Mammary epithelial cell (primary cell): ENCODE measurements at regions not wholly inside any gene's neighbourhood (a gene's known extent, or its start where the extent isn't known, plus 50 kb on each side); places are given as distances from the start of the nearest gene placed in this dataset.

Source experiments
- CTCF ChIP-seq, 2 donors: IDR thresholded peaks in 1 of 2; conservative IDR thresholded peaks in 1 of 2; 2 replicates each; pipeline ENCODE4 v1.5.1; 2011 to 2012; ENCODE audit warnings: inconsistent platforms in 2 of 2, low read length in 2 of 2, mild to moderate bottlenecking in 2 of 2, control low read depth in 1 of 2, low read depth in 1 of 2; ENCODE audit not compliant: insufficient read depth in 1 of 2; ENCODE audit errors: extremely low read depth in 1 of 2
- EZH2 ChIP-seq: IDR thresholded peaks from 2 replicates; pipeline ENCODE4 v1.6.1; 2012; ENCODE audit warnings: low read length, inconsistent platforms, borderline replicate concordance

- TF ChIP-seq CTCF (conservative IDR thresholded peaks at IDR 0.05 in 1 of 2, IDR thresholded peaks at IDR 0.05 in 1 of 2; ENCODE audit: extremely low read depth in 1 of 2, insufficient read depth in 1 of 2, low read depth in 1 of 2, low read length in 2 of 2) = no peak
- no peak for TF ChIP-seq EZH2
Observed at GRCh38 chr20:52251827-52252226, 60.2 kb upstream of the ZFP64 start.
